Stomach smooth muscle (tissue), 2 donors: ENCODE measurements at regions not wholly inside any gene's neighbourhood (a gene's known extent, or its start where the extent isn't known, plus 50 kb on each side); places are given as distances from the start of the nearest gene placed in this dataset.
A peak's percentile ranks its signal among the peaks of the same experiment; 100 is the strongest.

Source experiments
- H3K27ac ChIP-seq: one replicate; pipeline ENCODE4 v1.7.0; 2013; ENCODE audit warnings: mild to moderate bottlenecking, low read length, inconsistent platforms
- H3K27me3 ChIP-seq, 2 donors: one replicate each; pipeline ENCODE4 v1.7.0; 2013; ENCODE audit warnings: low read length in 2 of 2; ENCODE audit not compliant: insufficient read depth in 2 of 2, control insufficient read depth in 1 of 2
- H3K36me3 ChIP-seq, 2 donors: one replicate each; pipeline ENCODE4 v1.7.0; 2013; ENCODE audit warnings: low read length in 2 of 2; ENCODE audit not compliant: control insufficient read depth in 2 of 2, insufficient read depth in 2 of 2
- H3K4me1 ChIP-seq: one replicate; pipeline ENCODE4 v1.7.0; 2013; ENCODE audit warnings: low read length; ENCODE audit not compliant: control insufficient read depth, insufficient read depth
- H3K4me3 ChIP-seq, 2 donors: one replicate each; pipeline ENCODE4 v1.7.0; 2013; ENCODE audit warnings: low read length in 2 of 2
- H3K9ac ChIP-seq, 2 donors: one replicate each; pipeline ENCODE4 v1.7.0; 2013; ENCODE audit warnings: low read length in 2 of 2, mild to moderate bottlenecking in 1 of 2
- H3K9me3 ChIP-seq, 2 donors: one replicate each; pipeline ENCODE4 v1.7.0; 2013; ENCODE audit warnings: low read length in 2 of 2; ENCODE audit not compliant: control insufficient read depth in 2 of 2
- donor health status: healthy.
- donor health status: Pancreatic carcinoma.

DNA sequence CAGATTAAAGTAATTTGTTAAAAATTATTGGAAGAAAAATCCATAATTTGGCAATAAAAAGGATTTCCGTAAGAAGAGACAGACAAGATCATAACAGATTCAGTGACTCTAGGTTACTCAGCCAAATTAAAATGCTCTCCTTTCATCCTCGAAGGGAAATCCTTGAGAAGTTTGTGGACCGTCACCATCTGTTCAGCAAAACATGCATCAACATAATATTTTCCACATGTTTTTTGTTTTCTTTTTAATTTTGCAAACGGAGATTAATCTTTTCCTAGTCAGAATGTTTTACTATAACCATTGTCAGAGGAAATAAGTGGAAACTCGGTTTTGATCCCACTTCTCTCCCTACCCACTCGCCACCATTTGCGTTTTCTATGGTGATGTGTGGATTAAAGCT is 128.3 kb downstream of the TMCO5A start:
- no peaks in the 10 kb centered on the region for H3K27me3 ChIP-seq
- H3K4me1 ChIP-seq = no peaks in the 10 kb centered on the region
- H3K4me3 ChIP-seq = no peak overlapping the region
- no peak overlapping the region for H3K9ac ChIP-seq
- no peaks in the 10 kb centered on the region for H3K9me3 ChIP-seq
- H3K27ac ChIP-seq = no peak overlapping the region
- no peaks in the 10 kb centered on the region for H3K36me3 ChIP-seq

DNA sequence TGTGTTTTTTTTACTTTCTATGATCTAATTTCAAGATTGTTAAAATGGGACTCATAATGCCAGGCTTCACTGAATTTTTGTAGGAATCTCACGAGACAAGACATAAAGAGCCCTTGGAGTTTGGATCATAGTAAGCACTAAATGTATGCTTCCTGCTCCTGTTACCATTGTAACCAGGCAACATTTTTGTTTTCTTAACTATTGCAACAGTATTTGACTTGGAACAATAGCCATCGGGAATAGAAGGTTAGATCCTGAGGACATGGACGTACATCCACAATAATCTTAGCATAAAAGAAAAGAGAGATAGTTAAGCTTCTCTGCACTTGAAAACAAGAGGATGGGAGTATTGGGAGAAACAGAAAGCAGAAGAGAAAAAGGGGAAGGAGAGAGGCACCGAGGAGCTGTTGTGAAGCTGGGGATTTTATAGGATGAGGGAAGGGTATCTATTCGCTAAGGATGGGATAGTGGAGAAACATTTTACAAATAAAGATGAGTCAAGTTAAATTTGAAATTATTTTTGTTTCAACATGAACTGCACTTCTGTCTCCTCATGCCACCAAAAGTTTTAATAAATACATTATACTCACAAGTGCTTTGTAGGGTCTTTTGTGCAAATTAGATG is 131.4 kb downstream of the TMCO5A start:
- Histone ChIP-seq H3K4me3 (no peak overlapping the region), H3K9ac (no peak overlapping the region), H3K9me3 (no peaks in the 10 kb centered on the region), H3K36me3 (no peaks in the 10 kb centered on the region), H3K4me1 (peaks cover 3% of the 10 kb centered on the region), H3K27me3 (no peaks in the 10 kb centered on the region), H3K27ac (no peak overlapping the region)

DNA sequence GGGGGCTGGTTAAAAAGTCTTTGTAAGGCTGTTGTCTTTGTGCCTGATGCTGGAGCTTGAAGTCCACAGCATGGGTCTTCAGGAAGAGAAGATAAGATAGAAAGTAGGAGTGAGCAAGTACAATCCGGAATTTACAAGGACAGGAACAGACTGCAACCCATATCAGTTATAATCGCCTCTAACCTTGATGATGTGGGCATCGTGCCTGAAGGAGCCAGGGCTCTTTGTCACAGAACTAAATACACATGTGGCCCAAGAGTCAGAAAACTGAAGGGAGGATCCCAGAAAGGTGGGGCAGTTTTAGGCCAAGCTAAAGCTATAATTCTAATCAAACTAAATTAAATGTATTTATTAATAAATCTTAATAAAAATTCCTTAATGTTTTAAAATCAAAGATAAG is 132.2 kb downstream of the TMCO5A start:
- no peaks in the 10 kb centered on the region for H3K27me3 ChIP-seq

DNA sequence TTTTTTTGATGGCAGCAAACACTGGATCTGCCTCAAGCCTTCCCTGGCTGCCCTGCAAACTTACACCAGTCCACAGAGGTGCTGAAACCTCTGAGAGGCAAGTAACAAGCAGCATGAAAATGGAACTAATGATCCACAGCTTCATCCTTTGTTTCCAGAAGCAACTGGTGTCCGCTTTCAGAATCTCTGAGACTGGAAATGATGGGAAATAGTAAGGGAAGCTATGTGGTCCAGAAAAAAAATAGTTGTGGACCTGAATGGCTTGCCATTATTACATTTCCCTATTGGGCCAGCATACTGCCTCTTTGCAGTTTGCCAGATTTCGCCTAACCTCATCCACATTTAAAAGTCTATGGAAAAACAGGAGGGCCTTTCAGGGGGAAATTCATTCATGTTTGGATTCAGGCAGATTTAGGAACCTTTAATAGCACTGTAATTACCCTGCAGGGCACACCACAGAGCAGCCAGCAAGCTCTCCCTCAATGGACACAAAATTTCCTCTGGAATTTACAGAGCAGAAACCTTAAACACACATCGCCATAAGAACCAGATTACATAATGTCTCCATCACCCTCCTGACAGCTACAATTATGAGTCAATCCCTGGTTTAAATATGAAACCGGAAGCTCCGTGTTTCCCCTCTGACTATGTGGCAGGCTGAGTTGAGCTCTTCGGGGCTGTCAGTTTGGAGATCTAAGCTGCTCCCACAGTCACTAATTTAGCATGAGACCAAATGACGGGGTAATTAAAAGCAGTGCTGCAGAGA is 134.4 kb downstream of the TMCO5A start:
- Histone ChIP-seq H3K4me3 (peak overlapping the region in 1 of 2 donors; percentile 44), H3K36me3 (no peaks in the 10 kb centered on the region), H3K27ac (peak overlapping the region; percentile 32), H3K4me1 (peaks cover 16% of the 10 kb centered on the region), H3K9ac (peak overlapping the region in 1 of 2 donors; percentile 12), H3K9me3 (no peaks in the 10 kb centered on the region), H3K27me3 (no peaks in the 10 kb centered on the region)

More for the DNA sequence above, 132.2 kb downstream of the TMCO5A start:
- H3K4me3 ChIP-seq = no peak overlapping the region
- no peaks in the 10 kb centered on the region for H3K9me3 ChIP-seq
- no peak overlapping the region for H3K27ac ChIP-seq
- H3K36me3 ChIP-seq = no peaks in the 10 kb centered on the region
- no peak overlapping the region for H3K9ac ChIP-seq
- peaks cover 3% of the 10 kb centered on the region for H3K4me1 ChIP-seq

DNA sequence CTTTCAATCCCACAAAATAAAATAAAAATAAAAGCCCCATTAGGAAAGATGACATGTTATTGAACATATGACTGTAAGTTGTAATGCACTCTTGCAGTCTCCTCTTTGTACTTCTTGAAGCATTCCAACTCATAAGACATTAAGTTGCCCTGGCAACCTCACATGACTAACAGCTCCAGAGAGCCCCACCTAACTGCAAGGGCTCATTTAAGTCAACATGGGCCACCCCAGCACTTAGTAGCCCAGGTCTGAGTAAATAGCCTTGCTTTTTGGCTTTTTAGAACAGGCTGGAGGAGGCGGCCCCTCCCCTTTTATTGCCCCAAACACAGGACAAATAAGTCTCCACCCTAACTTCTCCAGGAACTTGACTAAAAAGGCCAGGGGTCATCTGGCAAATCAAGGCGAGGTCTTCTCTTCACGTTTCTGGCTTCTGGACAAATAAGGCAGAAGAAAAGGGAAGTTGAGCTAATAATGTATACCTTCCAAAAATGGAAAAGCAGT is 135.1 kb downstream of the TMCO5A start:
- Histone ChIP-seq H3K4me3 (peak overlapping the region in 1 of 2 donors; percentile 44), H3K27ac (no peak overlapping the region)

DNA sequence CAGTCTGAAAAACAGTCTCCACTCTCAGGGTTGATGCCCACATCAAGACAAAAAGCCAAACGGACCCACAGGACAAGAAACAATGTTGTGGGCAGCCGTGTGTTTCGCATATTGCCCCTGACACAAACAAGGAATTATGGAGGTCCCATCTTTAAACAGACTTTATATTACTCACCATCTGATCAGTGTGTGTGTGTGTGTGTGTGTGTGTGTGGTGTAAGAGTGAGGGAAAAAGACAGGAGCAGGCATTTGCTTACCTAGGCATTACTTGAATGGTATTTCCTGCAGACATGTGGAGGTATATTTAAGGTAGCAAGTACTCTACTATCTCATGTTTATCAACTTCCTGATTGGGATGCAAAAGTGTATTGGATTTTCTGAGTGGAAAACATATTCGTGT is 136.3 kb downstream of the TMCO5A start:
- Histone ChIP-seq H3K27me3 (no peaks in the 10 kb centered on the region), H3K4me3 (no peak overlapping the region), H3K4me1 (peaks cover 16% of the 10 kb centered on the region), H3K9me3 (no peaks in the 10 kb centered on the region), H3K9ac (no peak overlapping the region), H3K27ac (no peak overlapping the region), H3K36me3 (no peaks in the 10 kb centered on the region)

More for the DNA sequence above, 135.1 kb downstream of the TMCO5A start:
- Histone ChIP-seq H3K4me1 (peaks cover 16% of the 10 kb centered on the region), H3K36me3 (no peaks in the 10 kb centered on the region), H3K9me3 (no peaks in the 10 kb centered on the region), H3K9ac (no peak overlapping the region), H3K27me3 (no peaks in the 10 kb centered on the region)

DNA sequence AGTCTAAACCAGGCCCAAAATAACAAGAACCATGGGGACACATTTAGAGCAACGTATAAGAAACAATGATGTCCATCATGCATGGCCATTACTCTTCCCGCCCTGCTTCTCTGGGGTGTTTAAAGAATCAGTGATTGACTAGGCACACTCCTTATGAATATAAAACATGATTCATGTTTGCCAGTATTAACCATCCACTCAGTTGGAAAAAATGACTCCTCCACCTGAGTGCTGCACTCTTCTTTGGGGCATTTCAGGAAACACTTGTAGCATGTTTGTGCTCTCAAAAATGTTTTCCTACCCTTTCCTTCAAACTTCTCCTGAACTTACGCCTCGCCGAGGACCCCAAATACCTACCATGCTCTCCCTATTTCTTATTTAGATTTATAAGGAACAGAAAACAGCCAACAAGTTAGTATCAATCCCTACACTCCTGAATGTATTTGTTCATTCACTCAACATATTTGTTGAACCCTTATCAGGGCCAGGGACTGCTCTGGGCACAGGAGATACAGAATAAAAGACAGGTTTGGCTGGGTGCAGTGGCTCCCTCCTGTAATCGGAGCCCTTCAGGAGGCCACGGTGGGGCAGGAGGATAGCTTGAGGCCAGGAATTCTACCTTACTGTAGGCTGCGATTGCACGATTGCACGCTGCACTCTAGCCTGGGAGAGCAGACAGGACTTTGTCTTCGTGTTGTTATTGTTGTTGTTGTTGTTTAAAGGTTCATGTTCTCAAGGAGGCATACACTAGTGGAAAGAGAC is 137.0 kb downstream of the TMCO5A start:
- Histone ChIP-seq H3K9ac (peak overlapping the region in 1 of 2 donors; percentile 76), H3K36me3 (no peaks in the 10 kb centered on the region), H3K27me3 (no peaks in the 10 kb centered on the region), H3K4me1 (peaks cover 16% of the 10 kb centered on the region), H3K27ac (peak overlapping the region; percentile 83), H3K4me3 (no peak overlapping the region), H3K9me3 (no peaks in the 10 kb centered on the region)

DNA sequence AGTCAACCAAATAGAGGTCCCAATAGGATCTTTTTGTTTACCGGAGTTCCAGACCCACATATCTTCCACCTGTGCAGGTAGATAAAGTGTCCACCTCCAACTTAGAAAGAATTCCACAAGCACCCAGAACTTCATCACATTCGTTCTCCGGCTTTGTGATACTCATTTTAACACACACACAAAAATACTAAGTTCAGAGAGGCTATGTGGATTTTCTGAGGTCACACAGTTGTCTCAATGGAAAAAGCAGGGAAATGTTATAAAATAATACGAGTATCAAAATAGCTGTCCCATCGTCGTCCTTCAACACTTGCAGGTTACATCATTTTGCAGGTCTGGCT is 137.5 kb downstream of the TMCO5A start:
- peaks cover 16% of the 10 kb centered on the region for H3K4me1 ChIP-seq

DNA sequence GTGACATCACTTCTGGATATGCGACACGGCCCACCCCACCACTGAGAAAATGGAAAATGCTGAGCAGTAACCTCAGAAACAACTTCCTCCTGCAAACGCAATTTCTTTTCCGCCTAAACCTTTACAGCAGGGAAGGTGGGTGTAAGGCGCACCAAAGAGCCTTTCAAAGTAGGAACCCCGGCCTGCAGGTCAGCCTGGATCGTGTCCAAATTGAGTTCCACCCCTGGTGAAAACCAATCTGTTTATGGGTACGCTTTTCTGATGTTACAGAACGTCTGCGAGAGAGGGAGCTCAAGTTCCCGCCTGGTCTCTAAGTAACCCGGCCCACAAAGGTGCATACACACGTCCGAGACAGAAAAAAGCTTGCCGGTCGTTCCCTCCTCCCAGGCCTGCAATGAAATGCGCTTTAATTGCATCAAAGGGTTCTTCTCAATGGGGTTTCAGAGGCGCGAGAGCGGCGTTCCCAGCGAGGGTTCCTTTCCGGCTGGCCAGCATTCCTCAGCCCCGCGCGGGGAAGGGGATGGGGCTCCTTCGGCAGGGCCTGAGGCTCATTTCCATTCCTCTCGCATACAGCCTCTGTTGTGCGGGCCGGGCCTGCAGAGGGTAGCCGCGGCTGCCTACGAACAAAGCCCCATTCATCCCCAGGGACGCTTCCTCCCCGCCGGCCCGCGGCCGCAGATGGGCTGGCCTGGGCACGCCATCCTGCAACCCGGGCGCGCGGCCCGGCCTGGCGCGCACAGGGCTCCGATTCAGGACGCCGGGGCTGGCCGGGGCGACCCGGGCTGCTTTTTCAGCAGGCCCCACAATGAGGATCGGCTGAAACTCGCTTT is 138.1 kb downstream of the TMCO5A start:
- Histone ChIP-seq H3K36me3 (no peaks in the 10 kb centered on the region), H3K27me3 (no peaks in the 10 kb centered on the region), H3K4me3 (peak overlapping the region; percentile 82 to 87), H3K4me1 (peaks cover 16% of the 10 kb centered on the region), H3K27ac (peak overlapping the region; percentile 83), H3K9me3 (no peaks in the 10 kb centered on the region), H3K9ac (peak overlapping the region; percentile 76 to 81)

More for the DNA sequence above, 137.5 kb downstream of the TMCO5A start:
- Histone ChIP-seq H3K9me3 (no peaks in the 10 kb centered on the region), H3K4me3 (peak overlapping the region; percentile 82 to 87), H3K9ac (peak overlapping the region; percentile 76 to 81), H3K27ac (peak overlapping the region; percentile 83), H3K27me3 (no peaks in the 10 kb centered on the region), H3K36me3 (no peaks in the 10 kb centered on the region)
